Left lung (tissue), 4 donors: ENCODE measurements at regions not wholly inside any gene's neighbourhood (a gene's known extent, or its start where the extent isn't known, plus 50 kb on each side); places are given as distances from the start of the nearest gene placed in this dataset.

Source experiments
- ATAC-seq: fragments of 200-7000 bp; cut with Tn5 transposase; one replicate; pipeline ENCODE4 v1.9.1; 2020; ENCODE audit warnings: moderate library complexity
- DNase-seq, 4 donors: peaks; one replicate each; pipeline ENCODE4 v3.0.0-alpha.2; 2013 to 2020
- H3K27ac ChIP-seq, 2 donors: fragments of 200-600 bp; sonication (generic) in 1 of 2; one replicate each; pipeline versions ENCODE4 v1.5.0 to v1.8.0; 2020 to 2021
- H3K27me3 ChIP-seq, 2 donors: fragments of 200-600 bp; sonication (generic) in 1 of 2; one replicate each; pipeline versions ENCODE4 v1.5.0 to v1.8.0; 2020 to 2021
- H3K36me3 ChIP-seq, 2 donors: fragments of 200-600 bp; sonication (generic) in 1 of 2; one replicate each; pipeline versions ENCODE4 v1.5.0 to v1.8.0; 2020 to 2021
- H3K4me1 ChIP-seq, 2 donors: fragments of 200-600 bp; one replicate each; pipeline ENCODE4 v1.8.0; 2021
- H3K4me3 ChIP-seq, 2 donors: fragments of 200-600 bp; sonication (generic) in 1 of 2; one replicate each; pipeline versions ENCODE4 v1.5.0 to v1.8.0; 2020 to 2021; ENCODE audit warnings: mild to moderate bottlenecking in 1 of 2
- H3K9me3 ChIP-seq, 2 donors: fragments of 200-600 bp; sonication (generic) in 1 of 2; one replicate each; pipeline versions ENCODE4 v1.5.0 to v1.8.0; 2020 to 2021
- intact Hi-C, 2 donors: fragments of 100-400 bp; cut with DNase I; formaldehyde crosslinking; loops; one replicate each; pipeline versions ENCODE4 v1.11.2 to v1.14.2; 2022
- TF ChIP-seq, protein P1 (sequence below), 2 donors: fragments of 200-600 bp; sonication (generic) in 1 of 2; IDR thresholded peaks; one replicate each; pipeline versions ENCODE4 v1.5.0 to v1.8.0; 2021; ENCODE audit warnings: antibody characterized with exemption in 2 of 2
- donor health status: DM: no; HTN: yes; CAD: no.
- donor health status: DM: no; HTN: no; CAD: no.

DNA sequence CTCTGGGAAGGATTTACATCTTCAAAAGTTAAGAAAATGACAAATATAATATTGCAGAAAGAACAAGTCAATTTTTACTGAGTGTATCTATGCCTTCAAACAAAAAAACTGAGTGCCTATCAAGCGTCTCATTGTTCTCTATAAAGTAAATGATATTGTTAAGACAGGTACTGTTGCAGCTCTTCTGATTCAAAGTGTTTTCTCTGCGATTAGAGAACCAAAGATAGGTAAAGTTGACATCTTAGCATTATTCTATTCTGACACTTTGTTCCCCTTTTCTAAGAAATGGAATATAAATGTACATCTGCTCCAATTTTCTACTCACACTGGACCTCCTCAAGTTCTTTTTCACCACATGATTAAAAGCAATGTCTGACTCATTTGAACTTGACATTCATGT is 1317.7 kb downstream of the CDH11 start:
- H3K9me3 ChIP-seq: no peaks in the 10 kb centered on the region
- no peak for ATAC-seq
- no peaks in the 10 kb centered on the region for H3K4me1 ChIP-seq
- intact Hi-C loops: no loop called here
- H3K27ac ChIP-seq: no peak overlapping the region
- TF ChIP-seq, protein P1, sequence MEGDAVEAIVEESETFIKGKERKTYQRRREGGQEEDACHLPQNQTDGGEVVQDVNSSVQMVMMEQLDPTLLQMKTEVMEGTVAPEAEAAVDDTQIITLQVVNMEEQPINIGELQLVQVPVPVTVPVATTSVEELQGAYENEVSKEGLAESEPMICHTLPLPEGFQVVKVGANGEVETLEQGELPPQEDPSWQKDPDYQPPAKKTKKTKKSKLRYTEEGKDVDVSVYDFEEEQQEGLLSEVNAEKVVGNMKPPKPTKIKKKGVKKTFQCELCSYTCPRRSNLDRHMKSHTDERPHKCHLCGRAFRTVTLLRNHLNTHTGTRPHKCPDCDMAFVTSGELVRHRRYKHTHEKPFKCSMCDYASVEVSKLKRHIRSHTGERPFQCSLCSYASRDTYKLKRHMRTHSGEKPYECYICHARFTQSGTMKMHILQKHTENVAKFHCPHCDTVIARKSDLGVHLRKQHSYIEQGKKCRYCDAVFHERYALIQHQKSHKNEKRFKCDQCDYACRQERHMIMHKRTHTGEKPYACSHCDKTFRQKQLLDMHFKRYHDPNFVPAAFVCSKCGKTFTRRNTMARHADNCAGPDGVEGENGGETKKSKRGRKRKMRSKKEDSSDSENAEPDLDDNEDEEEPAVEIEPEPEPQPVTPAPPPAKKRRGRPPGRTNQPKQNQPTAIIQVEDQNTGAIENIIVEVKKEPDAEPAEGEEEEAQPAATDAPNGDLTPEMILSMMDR (IDR thresholded peaks at IDR 0.05): no peak
- H3K4me3 ChIP-seq: no peak overlapping the region
- no peaks in the 10 kb centered on the region for H3K36me3 ChIP-seq
- H3K27me3 ChIP-seq: no peaks in the 10 kb centered on the region
- no peak for DNase-seq

DNA sequence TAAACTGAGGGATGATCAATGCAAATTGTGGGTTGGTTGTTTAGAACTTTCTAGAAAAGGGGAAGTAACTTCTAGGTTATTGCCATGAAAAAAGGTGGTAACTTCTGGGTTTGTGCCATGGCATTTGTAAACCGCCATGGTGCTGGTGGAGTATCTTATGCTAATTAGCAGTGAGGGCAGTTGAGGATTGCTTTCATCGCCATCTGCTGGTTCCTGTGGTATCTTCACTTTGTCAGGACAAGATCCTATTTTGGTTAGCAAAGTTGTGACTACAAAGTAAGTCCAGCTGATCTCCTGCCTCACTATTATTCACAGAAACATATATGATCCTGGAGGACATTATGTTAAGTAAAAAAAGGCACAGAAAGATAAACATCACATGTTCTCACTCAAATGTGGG is 1332.3 kb downstream of the CDH11 start:
- no peaks in the 10 kb centered on the region for H3K36me3 ChIP-seq
- ATAC-seq: no peak
- H3K27ac ChIP-seq: no peak overlapping the region
- TF ChIP-seq, protein P1 (IDR thresholded peaks at IDR 0.05): no peak
- no peak overlapping the region for H3K4me3 ChIP-seq
- DNase-seq: no peak
- no peaks in the 10 kb centered on the region for H3K27me3 ChIP-seq
- H3K9me3 ChIP-seq: peaks cover 0 to 34% of the 10 kb centered on the region in 2 donors
- intact Hi-C loops: no loop called here
- no peaks in the 10 kb centered on the region for H3K4me1 ChIP-seq

DNA sequence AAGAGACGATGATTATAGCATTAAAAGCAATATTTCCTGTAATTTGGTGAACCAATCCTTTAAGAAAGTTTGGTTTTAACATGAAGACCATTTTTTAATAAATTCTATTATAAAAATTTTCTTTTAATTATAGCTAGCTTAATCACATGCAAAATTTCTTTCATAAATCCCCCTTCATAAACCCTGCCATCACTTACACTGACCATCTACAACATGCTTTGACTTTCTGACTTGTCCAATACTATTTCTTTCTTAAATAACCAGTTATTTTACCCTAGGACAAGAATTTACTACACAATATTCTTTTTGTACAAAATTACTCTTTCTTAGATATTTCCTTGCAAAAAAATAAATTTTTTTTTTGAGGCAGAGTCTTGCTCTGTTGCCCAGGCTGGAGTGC is 1334.8 kb downstream of the CDH11 start:
- Histone ChIP-seq H3K27me3 (no peaks in the 10 kb centered on the region), H3K4me3 (no peak overlapping the region), H3K27ac (no peak overlapping the region), H3K36me3 (no peaks in the 10 kb centered on the region), H3K9me3 (peaks cover 0 to 34% of the 10 kb centered on the region in 2 donors), H3K4me1 (no peaks in the 10 kb centered on the region)
- no peak for DNase-seq
- TF ChIP-seq, protein P1 (IDR thresholded peaks at IDR 0.05): no peak
- ATAC-seq: no peak
- intact Hi-C loops: no loop called here

GRCh38 chr16:63785170-63785569 is 1336.7 kb downstream of the CDH11 start:
- no peak overlapping the region for H3K4me3 ChIP-seq
- no peaks in the 10 kb centered on the region for H3K4me1 ChIP-seq
- H3K27ac ChIP-seq: no peak overlapping the region
- intact Hi-C loops: no loop called here
- no peak for DNase-seq
- H3K36me3 ChIP-seq: no peaks in the 10 kb centered on the region
- ATAC-seq: no peak
- no peaks in the 10 kb centered on the region for H3K27me3 ChIP-seq
- TF ChIP-seq, protein P1 (IDR thresholded peaks at IDR 0.05): no peak
- H3K9me3 ChIP-seq: peaks cover 0 to 34% of the 10 kb centered on the region in 2 donors

GRCh38 chr16:63776437-63776836 is 1345.4 kb downstream of the CDH11 start:
- Histone ChIP-seq H3K27me3 (no peaks in the 10 kb centered on the region), H3K27ac (no peak overlapping the region), H3K4me3 (no peak overlapping the region), H3K9me3 (no peaks in the 10 kb centered on the region), H3K4me1 (no peaks in the 10 kb centered on the region), H3K36me3 (no peaks in the 10 kb centered on the region)
- TF ChIP-seq, protein P1 (IDR thresholded peaks at IDR 0.05): no peak
- ATAC-seq: no peak
- intact Hi-C loops: no loop called here
- DNase-seq: no peak
